ENCODE measurements at regions not wholly inside any gene's neighbourhood (a gene's known extent, or its start where the extent isn't known, plus 50 kb on each side); places are given as distances from the start of the nearest gene placed in this dataset.

- no peak for DNase-seq (ENCODE audit: low read depth in 2 of 2)
Measured at GRCh38 chr2:176468457-176469113, 199.3 kb downstream of the MTX2 start.

- no peak for DNase-seq (ENCODE audit: low read depth in 2 of 2)
Measured at GRCh38 chr2:176470713-176471112, 201.5 kb downstream of the MTX2 start.

- no peak for DNase-seq (ENCODE audit: low read depth in 2 of 2)
Measured at GRCh38 chr2:176471949-176472348, 202.7 kb downstream of the MTX2 start.

GRCh38 chr2:176473177-176473576, 203.9 kb downstream of the MTX2 start:
- no peak for DNase-seq (ENCODE audit: low read depth in 2 of 2)

- no peak for DNase-seq (ENCODE audit: low read depth in 2 of 2)
Measured at GRCh38 chr2:176473851-176474250, 204.6 kb downstream of the MTX2 start.

- DNase-seq (ENCODE audit: low read depth in 2 of 2) = no peak
Measured at GRCh38 chr2:176477336-176477735, 208.1 kb downstream of the MTX2 start.

- DNase-seq (ENCODE audit: low read depth in 2 of 2) = no peak
Measured at GRCh38 chr2:176479961-176480360, 210.7 kb downstream of the MTX2 start.

- no peak for DNase-seq (ENCODE audit: low read depth in 2 of 2)
Measured at GRCh38 chr2:176482107-176482506, 212.9 kb downstream of the MTX2 start.

- DNase-seq (ENCODE audit: low read depth in 2 of 2) = no peak
Measured at GRCh38 chr2:176483476-176483875, 214.2 kb downstream of the MTX2 start.

GRCh38 chr2:176483901-176484568, 214.8 kb downstream of the MTX2 start:
- DNase-seq (ENCODE audit: low read depth in 2 of 2) = no peak

- DNase-seq (ENCODE audit: low read depth in 2 of 2) = no peak
Measured at GRCh38 chr2:176484838-176485237, 215.6 kb downstream of the MTX2 start.

GRCh38 chr2:176488431-176488830, 219.2 kb downstream of the MTX2 start:
- DNase-seq (ENCODE audit: low read depth in 2 of 2) = no peak

GRCh38 chr2:176490061-176490861, 221.0 kb downstream of the MTX2 start:
- DNase-seq (ENCODE audit: low read depth in 2 of 2) = no peak

GRCh38 chr2:176491172-176491904, 222.1 kb downstream of the MTX2 start:
- DNase-seq (ENCODE audit: low read depth in 2 of 2) = peak; percentile 7 to 8

GRCh38 chr2:176492583-176492982, 223.3 kb downstream of the MTX2 start:
- DNase-seq (ENCODE audit: low read depth in 2 of 2) = no peak

GRCh38 chr2:176493226-176493825, 224.1 kb downstream of the MTX2 start:
- DNase-seq (ENCODE audit: low read depth in 2 of 2) = no peak

- no peak for DNase-seq (ENCODE audit: low read depth in 2 of 2)
Measured at GRCh38 chr2:176493909-176494308, 224.7 kb downstream of the MTX2 start.

GRCh38 chr2:176494949-176495353, 225.7 kb downstream of the MTX2 start:
- DNase-seq (ENCODE audit: low read depth in 2 of 2) = no peak

GRCh38 chr2:176495826-176496225, 226.6 kb downstream of the MTX2 start:
- DNase-seq (ENCODE audit: low read depth in 2 of 2) = no peak

GRCh38 chr2:176496761-176497160, 227.5 kb downstream of the MTX2 start:
- DNase-seq (ENCODE audit: low read depth in 2 of 2) = no peak

- no peak for DNase-seq (ENCODE audit: low read depth in 2 of 2)
Measured at GRCh38 chr2:176500901-176501300, 231.7 kb downstream of the MTX2 start.

- no peak for DNase-seq (ENCODE audit: low read depth in 2 of 2)
Measured at GRCh38 chr2:176501617-176502016, 232.4 kb downstream of the MTX2 start.
